ENCODE measurements at regions not wholly inside any gene's neighbourhood (a gene's known extent, or its start where the extent isn't known, plus 50 kb on each side); places are given as distances from the start of the nearest gene placed in this dataset.
"Not testable (repeated sequence)": the region's sequence is repeated elsewhere in the genome, so short reads cannot be mapped to it uniquely, and the experiment has no call there.

GRCh38 chr5:173487300-173487699 is 129.2 kb downstream of the BOD1 start:
- DNase-seq (ENCODE audit: low spot score) = no peak
- TF ChIP-seq CTCF (IDR thresholded peaks at IDR 0.05) = no peak
- no peak for ATAC-seq (ENCODE audit: low FRiP score)

- no peak for TF ChIP-seq CTCF (IDR thresholded peaks at IDR 0.05)
- no peak for DNase-seq (ENCODE audit: low spot score)
- no peak for ATAC-seq (ENCODE audit: low FRiP score)
Observed at GRCh38 chr5:173486355-173487225, 129.9 kb downstream of the BOD1 start.

GRCh38 chr5:173484569-173484968 is 131.9 kb downstream of the BOD1 start:
- ATAC-seq (ENCODE audit: low FRiP score) (no peak), DNase-seq (ENCODE audit: low spot score) (no peak)
- TF ChIP-seq CTCF (IDR thresholded peaks at IDR 0.05) = no peak

- DNase-seq (ENCODE audit: low spot score); ATAC-seq (ENCODE audit: low FRiP score): not testable (repeated sequence)
Observed at GRCh38 chr5:173483599-173483998, 132.9 kb downstream of the BOD1 start.

- DNase-seq (ENCODE audit: low spot score) = no peak
- TF ChIP-seq CTCF (IDR thresholded peaks at IDR 0.05) = no peak
- ATAC-seq (ENCODE audit: low FRiP score) = no peak
Observed at GRCh38 chr5:173483160-173483559, 133.3 kb downstream of the BOD1 start.

GRCh38 chr5:173481821-173482220 is 134.6 kb downstream of the BOD1 start:
- DNase-seq (ENCODE audit: low spot score) = no peak
- no peak for TF ChIP-seq CTCF (IDR thresholded peaks at IDR 0.05)
- ATAC-seq (ENCODE audit: low FRiP score) = no peak

- no peak for TF ChIP-seq CTCF (IDR thresholded peaks at IDR 0.05)
- DNase-seq (ENCODE audit: low spot score) (no peak), ATAC-seq (ENCODE audit: low FRiP score) (no peak)
Observed at GRCh38 chr5:173480896-173481295, 135.6 kb downstream of the BOD1 start.

All from omental fat pad (tissue), 3 donors.